ENCODE measurements at regions not wholly inside any gene's neighbourhood (a gene's known extent, or its start where the extent isn't known, plus 50 kb on each side); places are given as distances from the start of the nearest gene placed in this dataset.

DNA sequence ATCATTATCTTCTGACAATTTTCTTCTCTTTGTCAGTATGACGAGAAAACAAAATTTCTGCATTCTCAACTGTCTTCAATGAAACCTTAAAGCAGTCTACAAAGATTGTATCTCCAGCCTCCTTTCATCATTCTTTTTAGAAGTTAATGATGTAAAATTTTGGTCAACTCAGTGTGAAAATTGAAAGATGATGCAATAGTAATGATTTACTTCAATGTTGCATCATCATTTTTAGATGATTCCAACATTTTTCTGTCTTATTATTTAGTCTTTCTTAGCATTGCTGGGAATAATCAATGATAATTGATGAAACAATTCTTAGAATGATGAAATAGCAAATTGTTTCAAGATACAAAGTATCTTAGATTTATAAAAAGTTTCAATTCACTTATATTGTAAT, 372.7 kb downstream of the C4orf33 start:
- ChIA-PET POLR2A (no interaction called here), CTCF (no interaction called here)
- Histone ChIP-seq H3K9me3 (ENCODE audit: control insufficient read depth in 1 of 2, insufficient read depth in 1 of 2, low read length in 2 of 2) (no peaks in the 10 kb centered on the region), H3K27ac (ENCODE audit: low read depth in 1 of 2, low read length in 2 of 2) (no peak overlapping the region), H3K36me3 (ENCODE audit: insufficient read depth, low read length) (no peaks in the 10 kb centered on the region), H3K4me3 (ENCODE audit: low read length) (no peak overlapping the region), H3K4me1 (ENCODE audit: insufficient read depth, low read length) (no peaks in the 10 kb centered on the region), H3K27me3 (ENCODE audit: control insufficient read depth in 1 of 2, insufficient read depth in 2 of 2, low read length in 2 of 2) (no peaks in the 10 kb centered on the region)
- TF ChIP-seq, protein P1, sequence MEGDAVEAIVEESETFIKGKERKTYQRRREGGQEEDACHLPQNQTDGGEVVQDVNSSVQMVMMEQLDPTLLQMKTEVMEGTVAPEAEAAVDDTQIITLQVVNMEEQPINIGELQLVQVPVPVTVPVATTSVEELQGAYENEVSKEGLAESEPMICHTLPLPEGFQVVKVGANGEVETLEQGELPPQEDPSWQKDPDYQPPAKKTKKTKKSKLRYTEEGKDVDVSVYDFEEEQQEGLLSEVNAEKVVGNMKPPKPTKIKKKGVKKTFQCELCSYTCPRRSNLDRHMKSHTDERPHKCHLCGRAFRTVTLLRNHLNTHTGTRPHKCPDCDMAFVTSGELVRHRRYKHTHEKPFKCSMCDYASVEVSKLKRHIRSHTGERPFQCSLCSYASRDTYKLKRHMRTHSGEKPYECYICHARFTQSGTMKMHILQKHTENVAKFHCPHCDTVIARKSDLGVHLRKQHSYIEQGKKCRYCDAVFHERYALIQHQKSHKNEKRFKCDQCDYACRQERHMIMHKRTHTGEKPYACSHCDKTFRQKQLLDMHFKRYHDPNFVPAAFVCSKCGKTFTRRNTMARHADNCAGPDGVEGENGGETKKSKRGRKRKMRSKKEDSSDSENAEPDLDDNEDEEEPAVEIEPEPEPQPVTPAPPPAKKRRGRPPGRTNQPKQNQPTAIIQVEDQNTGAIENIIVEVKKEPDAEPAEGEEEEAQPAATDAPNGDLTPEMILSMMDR (IDR thresholded peaks at IDR 0.05): no peak
- H3K4me1 Mint-ChIP-seq (ENCODE audit: low read depth): no peaks in the 10 kb centered on the region
- ATAC-seq (ENCODE audit: poor library complexity): no peak
- peaks cover 3% of the 10 kb centered on the region for H3K9me3 Mint-ChIP-seq
- no peak overlapping the region for H3K4me3 Mint-ChIP-seq
- no peak overlapping the region for H3K27ac Mint-ChIP-seq
- intact Hi-C loops (cut with DNase I, micrococcal nuclease): no loop called here
- no peaks in the 10 kb centered on the region for H3K36me3 Mint-ChIP-seq (ENCODE audit: low read depth)
- no peak for DNase-seq
- H3K27me3 Mint-ChIP-seq: no peaks in the 10 kb centered on the region

- DNase-seq: no peak
- TF ChIP-seq, protein P1 (IDR thresholded peaks at IDR 0.05): no peak
- no peaks in the 10 kb centered on the region for H3K36me3 Mint-ChIP-seq (ENCODE audit: low read depth)
- H3K4me1 Mint-ChIP-seq (ENCODE audit: low read depth): no peaks in the 10 kb centered on the region
- ATAC-seq (ENCODE audit: poor library complexity): no peak
- H3K9me3 ChIP-seq (ENCODE audit: control insufficient read depth in 1 of 2, insufficient read depth in 1 of 2, low read length in 2 of 2): no peaks in the 10 kb centered on the region
- H3K27ac ChIP-seq (ENCODE audit: low read depth in 1 of 2, low read length in 2 of 2): no peak overlapping the region
- H3K4me1 ChIP-seq (ENCODE audit: insufficient read depth, low read length): no peaks in the 10 kb centered on the region
- no peak overlapping the region for H3K4me3 Mint-ChIP-seq
- intact Hi-C loops (cut with DNase I, micrococcal nuclease): no loop called here
- POLR2A ChIA-PET: no interaction called here
- CTCF ChIA-PET: no interaction called here
- no peaks in the 10 kb centered on the region for H3K36me3 ChIP-seq (ENCODE audit: insufficient read depth, low read length)
- H3K9me3 Mint-ChIP-seq: peaks cover 12% of the 10 kb centered on the region
- no peak overlapping the region for H3K27ac Mint-ChIP-seq
- H3K4me3 ChIP-seq (ENCODE audit: low read length): no peak overlapping the region
- no peaks in the 10 kb centered on the region for H3K27me3 Mint-ChIP-seq
- H3K27me3 ChIP-seq (ENCODE audit: control insufficient read depth in 1 of 2, insufficient read depth in 2 of 2, low read length in 2 of 2): no peaks in the 10 kb centered on the region
Measured at GRCh38 chr4:129474698-129475097, 378.7 kb downstream of the C4orf33 start.

DNA sequence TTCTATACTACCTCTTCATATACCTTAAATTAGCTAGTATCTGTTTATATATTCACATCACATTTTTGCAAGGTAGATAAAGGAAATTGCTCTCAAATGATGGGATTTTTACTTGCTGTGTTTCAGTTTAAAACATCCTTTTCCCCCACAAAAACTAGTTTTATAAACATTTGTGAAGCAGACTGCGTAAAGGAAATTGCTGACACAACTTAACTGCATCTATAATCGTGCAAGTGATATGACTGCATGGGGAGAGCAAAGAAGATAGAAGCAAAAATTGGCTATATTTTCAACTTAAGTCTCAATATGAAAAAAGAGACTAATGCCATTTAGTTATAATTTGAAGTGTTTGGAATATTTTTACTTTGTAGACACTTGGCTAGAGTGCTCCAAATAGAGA, 385.2 kb downstream of the C4orf33 start:
- Histone ChIP-seq H3K9me3 (ENCODE audit: control insufficient read depth in 1 of 2, insufficient read depth in 1 of 2, low read length in 2 of 2) (no peaks in the 10 kb centered on the region), H3K27ac (ENCODE audit: low read depth in 1 of 2, low read length in 2 of 2) (no peak overlapping the region), H3K27me3 (ENCODE audit: control insufficient read depth in 1 of 2, insufficient read depth in 2 of 2, low read length in 2 of 2) (no peaks in the 10 kb centered on the region), H3K4me3 (ENCODE audit: low read length) (no peak overlapping the region), H3K36me3 (ENCODE audit: insufficient read depth, low read length) (no peaks in the 10 kb centered on the region), H3K4me1 (ENCODE audit: insufficient read depth, low read length) (no peaks in the 10 kb centered on the region)
- TF ChIP-seq, protein P1 (IDR thresholded peaks at IDR 0.05): no peak
- Mint-ChIP-seq H3K27me3 (no peaks in the 10 kb centered on the region), H3K27ac (no peak overlapping the region), H3K9me3 (no peaks in the 10 kb centered on the region), H3K4me1 (ENCODE audit: low read depth) (no peaks in the 10 kb centered on the region), H3K36me3 (ENCODE audit: low read depth) (no peaks in the 10 kb centered on the region), H3K4me3 (no peak overlapping the region)
- POLR2A ChIA-PET: no interaction called here
- intact Hi-C loops (cut with DNase I, micrococcal nuclease): no loop called here
- DNase-seq: no peak
- no peak for ATAC-seq (ENCODE audit: poor library complexity)
- CTCF ChIA-PET: interaction anchor here (0.7 kb wide), 1 partner anchor 419 kb away, joined by 3 read pairs; no protein-coding TSS in a partner anchor

Measured in CD4-positive, alpha-beta T cell (primary cell).